Right lobe of liver (tissue), 4 donors: ENCODE measurements at regions not wholly inside any gene's neighbourhood (a gene's known extent, or its start where the extent isn't known, plus 50 kb on each side); places are given as distances from the start of the nearest gene placed in this dataset.

Experiments
- POLR2A ChIP-seq: fragments of 450-650 bp; IDR thresholded peaks from one replicate; pipeline ENCODE4 v1.6.1; 2017; ENCODE audit warnings: antibody characterized with exemption, mild to moderate bottlenecking
- TF ChIP-seq, protein P1 (sequence below), 4 donors: fragments of 200-600 bp in 3 of 4; fragments of 450-650 bp in 1 of 4; IDR thresholded peaks; one replicate each; pipeline versions ENCODE4 v1.5.1 to v1.8.0; 2016 to 2022; ENCODE audit warnings: antibody characterized with exemption in 4 of 4, mild to moderate bottlenecking in 2 of 4
- donor health status: DM: no; HTN: no; CAD: no.
- donor health status: DM: no; HTN: no; CAD: no.
- donor health status: DM: no; HTN: yes; CAD: no.

DNA sequence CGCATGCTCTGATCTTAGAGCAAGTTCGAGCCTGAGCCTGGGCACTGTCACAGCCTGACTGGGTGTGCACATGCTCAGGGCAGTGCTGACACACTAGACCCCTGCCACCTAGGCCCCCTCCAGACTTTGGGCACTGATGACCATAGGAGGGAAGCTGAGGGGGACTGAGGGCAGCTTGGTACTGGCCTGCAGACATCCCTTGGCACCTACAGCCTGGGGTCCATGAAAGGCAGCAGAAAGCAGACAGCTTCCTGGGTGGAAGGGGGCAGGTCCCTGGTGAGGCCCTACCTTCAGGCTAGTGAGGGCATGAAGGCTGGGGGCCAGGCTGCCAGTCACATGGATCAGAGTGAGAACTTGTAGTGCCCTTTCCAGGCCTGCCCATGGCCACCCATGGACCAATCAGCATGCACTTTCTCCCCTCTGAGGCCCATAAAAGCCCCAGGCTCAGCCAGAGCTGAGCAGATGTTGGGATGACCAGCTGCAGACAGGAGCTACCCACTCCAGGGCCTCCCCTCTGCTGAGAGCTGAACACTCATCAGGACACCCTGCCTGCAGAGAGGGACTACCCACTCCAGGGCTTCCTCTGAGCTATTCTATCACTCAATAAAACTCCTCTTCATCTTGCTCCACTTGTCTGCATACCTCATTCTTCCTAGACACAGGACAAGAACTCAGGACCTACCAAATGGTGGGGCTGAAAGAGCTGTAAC lies 680.8 kb downstream of the MATN1 start:
- TF ChIP-seq, protein P1, sequence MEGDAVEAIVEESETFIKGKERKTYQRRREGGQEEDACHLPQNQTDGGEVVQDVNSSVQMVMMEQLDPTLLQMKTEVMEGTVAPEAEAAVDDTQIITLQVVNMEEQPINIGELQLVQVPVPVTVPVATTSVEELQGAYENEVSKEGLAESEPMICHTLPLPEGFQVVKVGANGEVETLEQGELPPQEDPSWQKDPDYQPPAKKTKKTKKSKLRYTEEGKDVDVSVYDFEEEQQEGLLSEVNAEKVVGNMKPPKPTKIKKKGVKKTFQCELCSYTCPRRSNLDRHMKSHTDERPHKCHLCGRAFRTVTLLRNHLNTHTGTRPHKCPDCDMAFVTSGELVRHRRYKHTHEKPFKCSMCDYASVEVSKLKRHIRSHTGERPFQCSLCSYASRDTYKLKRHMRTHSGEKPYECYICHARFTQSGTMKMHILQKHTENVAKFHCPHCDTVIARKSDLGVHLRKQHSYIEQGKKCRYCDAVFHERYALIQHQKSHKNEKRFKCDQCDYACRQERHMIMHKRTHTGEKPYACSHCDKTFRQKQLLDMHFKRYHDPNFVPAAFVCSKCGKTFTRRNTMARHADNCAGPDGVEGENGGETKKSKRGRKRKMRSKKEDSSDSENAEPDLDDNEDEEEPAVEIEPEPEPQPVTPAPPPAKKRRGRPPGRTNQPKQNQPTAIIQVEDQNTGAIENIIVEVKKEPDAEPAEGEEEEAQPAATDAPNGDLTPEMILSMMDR (IDR thresholded peaks at IDR 0.05): no peak
- TF ChIP-seq POLR2A: no peak
